Loucy (cell line): ENCODE measurements at regions not wholly inside any gene's neighbourhood (a gene's known extent, or its start where the extent isn't known, plus 50 kb on each side); places are given as distances from the start of the nearest gene placed in this dataset.
A peak's percentile ranks its signal among the peaks of the same experiment; 100 is the strongest.

Source experiments
- H2AFZ ChIP-seq: fragments of 200-600 bp; sonication (generic); 2 replicates; pipeline ENCODE4 v1.6.0; 2016; ENCODE audit warnings: antibody characterized with exemption, mild to moderate bottlenecking, low read length, moderate library complexity
- H3F3A ChIP-seq: fragments of 200-600 bp; 2 replicates; pipeline ENCODE4 v1.6.0; 2016; ENCODE audit warnings: antibody characterized with exemption, low read depth, mild to moderate bottlenecking
- H3K27me3 ChIP-seq: fragments of 200-600 bp; sonication (generic); 2 replicates; pipeline ENCODE4 v1.6.1; 2014; ENCODE audit warnings: low read length, mild to moderate bottlenecking; ENCODE audit not compliant: insufficient read depth, poor library complexity, severe bottlenecking
- H3K36me3 ChIP-seq: fragments of 200-600 bp; sonication (generic); 2 replicates; pipeline ENCODE4 v1.6.1; 2016; ENCODE audit warnings: low read length; ENCODE audit not compliant: insufficient read depth
- H3K4me1 ChIP-seq: fragments of 200-600 bp; sonication (generic); 2 replicates; pipeline ENCODE4 v1.5.1; 2014; ENCODE audit warnings: low read length, mild to moderate bottlenecking; ENCODE audit not compliant: insufficient read depth, poor library complexity, severe bottlenecking
- H3K4me2 ChIP-seq: fragments of 200-600 bp; sonication (generic); 2 replicates; pipeline ENCODE4 v1.6.0; 2014; ENCODE audit warnings: antibody characterized with exemption, low read length, low read depth, mild to moderate bottlenecking; ENCODE audit not compliant: poor library complexity, severe bottlenecking
- H3K4me3 ChIP-seq: fragments of 200-600 bp; sonication (generic); 2 replicates; pipeline ENCODE4 v1.5.1; 2014; ENCODE audit warnings: low read length, mild to moderate bottlenecking, mixed read lengths; ENCODE audit not compliant: poor library complexity, severe bottlenecking
- H3K79me2 ChIP-seq: fragments of 200-600 bp; sonication (generic); 2 replicates; pipeline ENCODE4 v1.6.1; 2014; ENCODE audit warnings: low read length; ENCODE audit not compliant: insufficient read depth
- H3K9ac ChIP-seq: fragments of 200-600 bp; sonication (generic); 2 replicates; pipeline ENCODE4 v1.6.0; 2014; ENCODE audit warnings: mild to moderate bottlenecking, low read depth, low read length, moderate library complexity; ENCODE audit not compliant: poor library complexity, severe bottlenecking
- H3K9me2 ChIP-seq: fragments of 200-600 bp; sonication (generic); replicated peaks from 2 replicates; pipeline ENCODE4 v1.6.1; 2016; ENCODE audit warnings: low read depth, low read length, mixed read lengths
- H3K9me3 ChIP-seq: fragments of 200-600 bp; sonication (generic); 2 replicates; pipeline ENCODE4 v1.6.1; 2014; ENCODE audit warnings: mild to moderate bottlenecking, antibody characterized with exemption, low read length, low read depth; ENCODE audit not compliant: insufficient read depth
- H4K20me1 ChIP-seq: fragments of 200-600 bp; sonication (generic); 2 replicates; pipeline ENCODE4 v1.6.0; 2014; ENCODE audit warnings: antibody characterized with exemption, low read length, mild to moderate bottlenecking; ENCODE audit not compliant: insufficient read depth, poor library complexity, severe bottlenecking
- CTCF ChIP-seq: fragments of 200-600 bp; sonication (generic); conservative IDR thresholded peaks from 2 replicates; pipeline ENCODE4 v1.5.1; 2014; ENCODE audit warnings: mild to moderate bottlenecking, antibody characterized with exemption, low read length
- EZH2phosphoT487 ChIP-seq: fragments of 200-600 bp; IDR thresholded peaks from 2 replicates; pipeline ENCODE4 v1.6.1; 2018; ENCODE audit warnings: antibody characterized with exemption, mild to moderate bottlenecking, moderate library complexity, borderline replicate concordance

GRCh38 chr14:98982986-98983385, 289.0 kb downstream of the BCL11B start:
- Histone ChIP-seq H3K4me1 (peaks cover 27% of the 10 kb centered on the region), H3K27me3 (no peaks in the 10 kb centered on the region), H3K4me3 (no peak overlapping the region), H2AFZ (peak overlapping the region; percentile 2), H3K9me2 (no peaks in the 10 kb centered on the region), H4K20me1 (no peaks in the 10 kb centered on the region), H3F3A (no peaks in the 10 kb centered on the region), H3K79me2 (no peaks in the 10 kb centered on the region), H3K4me2 (no peak overlapping the region), H3K9me3 (no peaks in the 10 kb centered on the region; the same call in 1 of the 2 replicates), H3K36me3 (no peaks in the 10 kb centered on the region), H3K9ac (no peak overlapping the region)
- no peak for TF ChIP-seq EZH2phosphoT487
- no peak for TF ChIP-seq CTCF

GRCh38 chr14:98984027-98984718, 287.8 kb downstream of the BCL11B start:
- Histone ChIP-seq H3K79me2 (no peaks in the 10 kb centered on the region), H4K20me1 (no peaks in the 10 kb centered on the region), H3K9me2 (no peaks in the 10 kb centered on the region), H3K9me3 (no peaks in the 10 kb centered on the region), H3K36me3 (no peaks in the 10 kb centered on the region), H3K4me3 (peak overlapping the region; percentile 49), H3K27me3 (no peaks in the 10 kb centered on the region), H2AFZ (no peak overlapping the region), H3F3A (no peaks in the 10 kb centered on the region), H3K4me1 (peaks cover 27% of the 10 kb centered on the region), H3K4me2 (peak overlapping the region; percentile 58), H3K9ac (no peak overlapping the region)
- TF ChIP-seq CTCF (no peak), EZH2phosphoT487 (no peak)

GRCh38 chr14:98984719-98985041, 287.3 kb downstream of the BCL11B start:
- no peaks in the 10 kb centered on the region for H3K36me3 ChIP-seq
- H3K4me3 ChIP-seq: peak overlapping the region; percentile 49
- H3K9me3 ChIP-seq: no peaks in the 10 kb centered on the region
- H3F3A ChIP-seq: no peaks in the 10 kb centered on the region
- H4K20me1 ChIP-seq: no peaks in the 10 kb centered on the region
- no peaks in the 10 kb centered on the region for H3K9me2 ChIP-seq
- peak overlapping the region; percentile 58 for H3K4me2 ChIP-seq
- H3K79me2 ChIP-seq: no peaks in the 10 kb centered on the region
- TF ChIP-seq CTCF: no peak
- TF ChIP-seq EZH2phosphoT487: no peak
- H3K9ac ChIP-seq: no peak overlapping the region
- no peaks in the 10 kb centered on the region for H3K27me3 ChIP-seq
- no peak overlapping the region for H2AFZ ChIP-seq
- H3K4me1 ChIP-seq: peaks cover 27% of the 10 kb centered on the region
